ENCODE measurements at regions not wholly inside any gene's neighbourhood (a gene's known extent, or its start where the extent isn't known, plus 50 kb on each side); places are given as distances from the start of the nearest gene placed in this dataset.

DNA sequence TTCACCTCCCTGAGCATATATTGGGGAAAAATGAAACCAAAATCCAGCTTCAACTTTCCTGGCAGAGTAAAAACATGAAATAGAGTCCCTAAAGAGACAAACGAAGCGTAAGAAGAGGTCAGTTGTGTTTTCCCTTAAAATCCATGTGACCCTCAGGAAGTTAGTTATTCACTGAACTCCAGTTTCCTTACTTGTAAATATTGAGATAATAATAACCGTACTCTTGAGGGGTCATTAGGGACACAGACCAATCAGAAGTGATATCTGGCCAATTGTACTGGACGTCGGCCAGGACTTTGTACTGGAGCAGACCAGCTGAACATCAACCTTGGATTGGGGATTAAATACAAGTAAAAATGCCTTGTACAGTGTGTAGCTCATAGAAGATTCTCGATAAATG is 167.0 kb downstream of the GATA3 start:
- no peak overlapping the region for H3K4me3 ChIP-seq (ENCODE audit: control insufficient read depth, low read depth, low read length)
- no peak for TF ChIP-seq CTCF (conservative IDR thresholded peaks at IDR 0.05; ENCODE audit: control insufficient read depth, insufficient read depth, low read depth, low read length)
- no peak for DNase-seq (ENCODE audit: low read depth)

DNA sequence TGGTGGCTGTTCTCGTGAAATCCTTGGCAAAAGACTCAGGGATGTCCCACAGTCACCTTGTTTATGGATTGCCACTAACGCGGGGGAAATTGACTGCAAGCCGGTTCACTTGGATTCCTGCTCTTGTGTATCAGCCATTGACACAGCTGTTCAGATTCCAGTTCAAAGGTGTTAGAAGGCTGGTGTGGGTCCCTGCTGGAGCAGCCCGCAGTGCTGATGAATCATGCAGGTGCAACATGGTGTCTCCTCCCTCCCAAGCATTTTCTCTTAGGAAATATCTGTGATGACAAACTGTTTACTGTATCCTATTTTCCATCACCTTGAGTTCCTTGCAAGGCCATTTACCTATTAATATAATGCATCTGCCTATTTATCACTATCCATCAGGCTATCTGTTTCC is 170.1 kb downstream of the GATA3 start:
- H3K4me3 ChIP-seq (ENCODE audit: control insufficient read depth, low read depth, low read length) = no peak overlapping the region
- DNase-seq (ENCODE audit: low read depth) = no peak
- no peak for TF ChIP-seq CTCF (conservative IDR thresholded peaks at IDR 0.05; ENCODE audit: control insufficient read depth, insufficient read depth, low read depth, low read length)

- TF ChIP-seq CTCF (conservative IDR thresholded peaks at IDR 0.05; ENCODE audit: control insufficient read depth, insufficient read depth, low read depth, low read length) = no peak
- DNase-seq (ENCODE audit: low read depth) = no peak
- no peak overlapping the region for H3K4me3 ChIP-seq (ENCODE audit: control insufficient read depth, low read depth, low read length)
These were observed 170.7 kb downstream of the GATA3 start for GRCh38 chr10:8225187-8225586.

DNA sequence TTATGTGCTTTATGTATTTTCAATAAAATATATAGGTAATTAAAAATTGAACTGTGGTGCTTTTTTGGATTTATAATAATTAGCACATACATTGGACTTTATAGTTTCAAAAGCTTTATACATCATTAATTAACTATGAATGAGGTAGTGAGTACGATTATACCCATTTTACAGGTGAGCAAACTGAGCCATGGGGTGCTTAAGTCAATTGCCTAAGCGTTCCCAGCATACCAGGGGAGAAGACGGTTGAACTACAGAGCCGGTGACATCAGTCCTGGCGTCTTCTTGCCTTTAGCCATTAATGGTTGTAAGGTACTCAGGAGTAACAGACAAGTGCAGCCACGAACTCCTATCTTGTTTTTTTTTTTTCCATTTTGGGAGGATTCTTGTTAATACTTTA is 172.8 kb downstream of the GATA3 start:
- no peak for TF ChIP-seq CTCF (conservative IDR thresholded peaks at IDR 0.05; ENCODE audit: control insufficient read depth, insufficient read depth, low read depth, low read length)
- no peak for DNase-seq (ENCODE audit: low read depth)
- no peak overlapping the region for H3K4me3 ChIP-seq (ENCODE audit: control insufficient read depth, low read depth, low read length)

DNA sequence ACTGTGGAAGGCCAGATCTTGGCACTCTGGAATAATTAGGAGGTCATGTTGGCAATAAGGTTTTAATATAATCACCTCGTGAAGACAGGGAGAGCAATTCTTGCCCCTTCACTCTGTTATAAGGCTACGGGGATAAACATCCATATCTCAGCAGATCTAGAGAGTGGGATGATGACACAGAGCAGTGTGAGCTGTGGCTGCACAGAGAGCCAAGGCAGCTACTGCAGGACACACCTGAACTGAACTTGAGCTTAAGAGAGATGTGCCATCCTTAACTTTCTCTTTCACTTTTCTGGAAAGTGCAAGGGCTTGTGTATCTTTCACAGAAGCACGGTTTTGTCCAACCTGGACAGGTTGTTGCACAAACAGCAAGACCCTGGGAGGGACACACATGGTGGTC is 174.7 kb downstream of the GATA3 start:
- no peak for DNase-seq (ENCODE audit: low read depth)
- no peak for TF ChIP-seq CTCF (conservative IDR thresholded peaks at IDR 0.05; ENCODE audit: control insufficient read depth, insufficient read depth, low read depth, low read length)
- H3K4me3 ChIP-seq (ENCODE audit: control insufficient read depth, low read depth, low read length) = no peak overlapping the region

- no peak overlapping the region for H3K4me3 ChIP-seq (ENCODE audit: control insufficient read depth, low read depth, low read length)
- TF ChIP-seq CTCF (conservative IDR thresholded peaks at IDR 0.05; ENCODE audit: control insufficient read depth, insufficient read depth, low read depth, low read length) = no peak
- DNase-seq (ENCODE audit: low read depth) = no peak
These were observed 176.4 kb downstream of the GATA3 start for GRCh38 chr10:8230902-8231301.

GRCh38 chr10:8233049-8233448 is 178.6 kb downstream of the GATA3 start:
- no peak for TF ChIP-seq CTCF (conservative IDR thresholded peaks at IDR 0.05; ENCODE audit: control insufficient read depth, insufficient read depth, low read depth, low read length)

More at GRCh38 chr10:8233049-8233448, 178.6 kb downstream of the GATA3 start:
- no peak overlapping the region for H3K4me3 ChIP-seq (ENCODE audit: control insufficient read depth, low read depth, low read length)
- DNase-seq (ENCODE audit: low read depth) = no peak
